ENCODE measurements at regions not wholly inside any gene's neighbourhood (a gene's known extent, or its start where the extent isn't known, plus 50 kb on each side); places are given as distances from the start of the nearest gene placed in this dataset.

- no peak overlapping the region for H3K27ac ChIP-seq
- DNase-seq = no peak
- no peaks in the 10 kb centered on the region for H3K27me3 ChIP-seq
- WGBS, 5 donors = 9 to 25% (median 11%) methylated on average over 1 of the region's 1 CpG
- no peak overlapping the region for H3K4me3 ChIP-seq
- no peaks in the 10 kb centered on the region for H3K36me3 ChIP-seq
- intact Hi-C loops (cut with DNase I; ENCODE audit: low total_unique reads) = no loop called here
- TF ChIP-seq POLR2AphosphoS5 (IDR thresholded peaks at IDR 0.05) = no peak
- TF ChIP-seq, protein P1, sequence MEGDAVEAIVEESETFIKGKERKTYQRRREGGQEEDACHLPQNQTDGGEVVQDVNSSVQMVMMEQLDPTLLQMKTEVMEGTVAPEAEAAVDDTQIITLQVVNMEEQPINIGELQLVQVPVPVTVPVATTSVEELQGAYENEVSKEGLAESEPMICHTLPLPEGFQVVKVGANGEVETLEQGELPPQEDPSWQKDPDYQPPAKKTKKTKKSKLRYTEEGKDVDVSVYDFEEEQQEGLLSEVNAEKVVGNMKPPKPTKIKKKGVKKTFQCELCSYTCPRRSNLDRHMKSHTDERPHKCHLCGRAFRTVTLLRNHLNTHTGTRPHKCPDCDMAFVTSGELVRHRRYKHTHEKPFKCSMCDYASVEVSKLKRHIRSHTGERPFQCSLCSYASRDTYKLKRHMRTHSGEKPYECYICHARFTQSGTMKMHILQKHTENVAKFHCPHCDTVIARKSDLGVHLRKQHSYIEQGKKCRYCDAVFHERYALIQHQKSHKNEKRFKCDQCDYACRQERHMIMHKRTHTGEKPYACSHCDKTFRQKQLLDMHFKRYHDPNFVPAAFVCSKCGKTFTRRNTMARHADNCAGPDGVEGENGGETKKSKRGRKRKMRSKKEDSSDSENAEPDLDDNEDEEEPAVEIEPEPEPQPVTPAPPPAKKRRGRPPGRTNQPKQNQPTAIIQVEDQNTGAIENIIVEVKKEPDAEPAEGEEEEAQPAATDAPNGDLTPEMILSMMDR (IDR thresholded peaks at IDR 0.05) = no peak
- H3K4me1 ChIP-seq = no peaks in the 10 kb centered on the region
- no peaks in the 10 kb centered on the region for H3K9me3 ChIP-seq
Measured at GRCh38 chr18:52287151-52287550, 52.8 kb upstream of the DCC start.

DNA sequence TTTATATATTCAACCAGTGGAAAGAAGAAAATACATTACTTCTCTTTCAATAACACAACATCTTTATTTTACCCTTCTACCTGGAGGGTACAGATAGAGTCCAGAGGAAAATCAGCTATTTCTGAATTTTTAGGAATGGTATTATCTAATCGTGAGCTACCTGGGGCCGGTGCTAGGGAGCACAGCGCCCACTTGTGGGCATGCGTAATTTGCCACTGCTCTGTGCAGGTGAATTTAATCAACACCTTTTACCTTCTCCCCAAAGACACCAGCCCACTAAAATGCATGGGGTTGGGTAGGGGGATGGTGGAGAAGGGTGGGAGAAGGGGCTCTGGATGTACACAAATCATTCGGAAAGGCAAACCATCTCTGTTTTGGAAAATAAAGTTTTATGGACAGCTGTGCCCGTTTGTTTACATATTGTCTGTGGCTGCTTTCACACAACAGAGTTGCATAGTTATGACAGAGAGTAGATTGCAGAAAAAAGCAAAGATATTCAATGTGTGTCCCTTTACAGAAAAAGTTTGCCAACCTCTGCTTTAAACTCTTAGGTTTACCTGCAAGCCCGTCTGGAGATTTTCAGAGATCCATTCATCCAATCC lies 51.5 kb upstream of the DCC start:
- H3K27me3 ChIP-seq = no peaks in the 10 kb centered on the region
- H3K9me3 ChIP-seq = no peaks in the 10 kb centered on the region
- no peak overlapping the region for H3K27ac ChIP-seq
- peak; percentile 32 to 38 for DNase-seq
- H3K4me3 ChIP-seq = no peak overlapping the region
- no peaks in the 10 kb centered on the region for H3K36me3 ChIP-seq
- intact Hi-C loops (cut with DNase I; ENCODE audit: low total_unique reads) = no loop called here
- TF ChIP-seq, protein P1 (IDR thresholded peaks at IDR 0.05) = peak in 4 of 7 experiments; percentile 16 to 47 (median 34)
- no peak for TF ChIP-seq POLR2A (IDR thresholded peaks at IDR 0.05)
- no peak for TF ChIP-seq EP300 (IDR thresholded peaks at IDR 0.05)
- TF ChIP-seq POLR2AphosphoS5 (IDR thresholded peaks at IDR 0.05) = no peak
- no peaks in the 10 kb centered on the region for H3K4me1 ChIP-seq
- 28 to 40% (median 36%) methylated on average over 7 of the region's 7 CpGs for WGBS, 5 donors

GRCh38 chr18:52289392-52289791 lies 50.6 kb upstream of the DCC start:
- no peak for DNase-seq
- Histone ChIP-seq H3K27me3 (no peaks in the 10 kb centered on the region), H3K4me3 (no peak overlapping the region), H3K27ac (no peak overlapping the region), H3K36me3 (no peaks in the 10 kb centered on the region), H3K9me3 (no peaks in the 10 kb centered on the region), H3K4me1 (no peaks in the 10 kb centered on the region)
- 72 to 92% (median 86%) methylated on average over 1 of the region's 1 CpG for WGBS, 5 donors
- intact Hi-C loops (cut with DNase I; ENCODE audit: low total_unique reads) = no loop called here
- TF ChIP-seq EP300 (IDR thresholded peaks at IDR 0.05) (no peak), POLR2A (IDR thresholded peaks at IDR 0.05) (no peak), POLR2AphosphoS5 (IDR thresholded peaks at IDR 0.05) (no peak)
- TF ChIP-seq, protein P1 (IDR thresholded peaks at IDR 0.05) = no peak

Small RNA genes lying in the stretch of these regions (small RNA-seq; reads per million reads assigned to genes)
- gene RNU1-46P = 0 reads per million in 4 donors

Measured in stomach (tissue), 8 donors.